Esophagus squamous epithelium (tissue), 5 donors: ENCODE measurements at regions not wholly inside any gene's neighbourhood (a gene's known extent, or its start where the extent isn't known, plus 50 kb on each side); places are given as distances from the start of the nearest gene placed in this dataset.

Experiments
- DNase-seq: peaks from one replicate; lab custom pipeline; 2025; lab: John Stamatoyannopoulos, UW
- H3K27ac ChIP-seq, 4 donors: fragments of 200-600 bp; sonication (generic); one replicate each; pipeline ENCODE4 v1.5.1; 2016 to 2019; ENCODE audit warnings: mild to moderate bottlenecking in 1 of 4
- H3K27me3 ChIP-seq, 4 donors: fragments of 200-600 bp; sonication (generic); 1 replicate in 3 of 4; 2 replicates in 1 of 4; pipeline versions ENCODE4 v1.5.1 to v1.6.0; 2017 to 2021; ENCODE audit warnings: antibody characterized with exemption in 1 of 4
- H3K36me3 ChIP-seq, 3 donors: fragments of 200-600 bp; sonication (generic); one replicate each; pipeline ENCODE4 v1.5.1; 2016 to 2019
- H3K4me1 ChIP-seq, 3 donors: fragments of 200-600 bp; sonication (generic); one replicate each; pipeline ENCODE4 v1.5.1; 2017 to 2019
- H3K4me3 ChIP-seq, 4 donors: fragments of 200-600 bp; sonication (generic); 1 replicate in 3 of 4; 2 replicates in 1 of 4; pipeline ENCODE4 v1.5.1; 2016 to 2019; ENCODE audit warnings: mild to moderate bottlenecking in 2 of 4, moderate library complexity in 1 of 4
- H3K9me3 ChIP-seq, 3 donors: fragments of 200-600 bp; sonication (generic); one replicate each; pipeline ENCODE4 v1.5.1; 2016 to 2019
- POLR2A ChIP-seq, 4 donors: fragments of 450-650 bp; IDR thresholded peaks; one replicate each; pipeline ENCODE4 v1.6.1; 2017; ENCODE audit warnings: antibody characterized with exemption in 4 of 4, mild to moderate bottlenecking in 4 of 4, moderate library complexity in 3 of 4
- WGBS, 2 donors: methylation state at CpG; one replicate each; pipeline ENCODE4 v1.1.5; 2018; 5-methylcytosine and 5-hydroxymethylcytosine counted together
- intact Hi-C: fragments of 100-400 bp; cut with DNase I; formaldehyde crosslinking; loops from one replicate; pipeline ENCODE4 v1.15.0; 2022
- TF ChIP-seq, protein P1 (sequence below), 6 experiments: fragments of 450-650 bp in 4 of 6; fragments of 200-600 bp in 2 of 6; sonication (generic) in 2 of 6; IDR thresholded peaks; one replicate each; pipeline ENCODE4 v1.5.1; 2016 to 2019; ENCODE audit warnings: antibody characterized with exemption in 6 of 6, mild to moderate bottlenecking in 4 of 6, moderate library complexity in 4 of 6
- donor health status: DM: yes; HTN: yes; CAD: no.

DNA sequence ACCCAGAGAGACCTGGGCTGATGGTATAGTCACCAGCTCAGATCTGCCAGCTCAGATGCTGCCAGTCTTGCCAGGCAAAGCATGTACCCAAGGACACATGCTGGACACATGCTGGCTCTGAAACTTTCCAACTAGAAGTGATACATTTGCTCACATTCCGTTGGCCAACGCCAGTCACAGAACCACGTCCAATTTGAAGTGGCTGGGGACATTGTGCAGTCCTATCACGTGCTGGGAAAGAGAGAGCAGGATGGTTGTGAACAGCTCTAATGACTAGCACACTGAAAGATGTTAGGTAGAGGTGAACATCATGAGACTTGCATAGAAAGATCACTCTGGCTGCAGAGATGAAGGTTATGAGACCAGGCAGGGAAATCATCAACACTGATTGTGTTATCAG lies 308.5 kb upstream of the ROPN1 start:
- Histone ChIP-seq H3K27me3 (no peaks in the 10 kb centered on the region), H3K27ac (no peak overlapping the region), H3K9me3 (peaks cover 0 to under 1% (median 0%) of the 10 kb centered on the region in 3 donors), H3K4me3 (no peak overlapping the region), H3K4me1 (peaks cover 0 to 17% (median 0%) of the 10 kb centered on the region in 3 donors), H3K36me3 (no peaks in the 10 kb centered on the region)
- TF ChIP-seq POLR2A (IDR thresholded peaks at IDR 0.05): no peak
- TF ChIP-seq, protein P1, sequence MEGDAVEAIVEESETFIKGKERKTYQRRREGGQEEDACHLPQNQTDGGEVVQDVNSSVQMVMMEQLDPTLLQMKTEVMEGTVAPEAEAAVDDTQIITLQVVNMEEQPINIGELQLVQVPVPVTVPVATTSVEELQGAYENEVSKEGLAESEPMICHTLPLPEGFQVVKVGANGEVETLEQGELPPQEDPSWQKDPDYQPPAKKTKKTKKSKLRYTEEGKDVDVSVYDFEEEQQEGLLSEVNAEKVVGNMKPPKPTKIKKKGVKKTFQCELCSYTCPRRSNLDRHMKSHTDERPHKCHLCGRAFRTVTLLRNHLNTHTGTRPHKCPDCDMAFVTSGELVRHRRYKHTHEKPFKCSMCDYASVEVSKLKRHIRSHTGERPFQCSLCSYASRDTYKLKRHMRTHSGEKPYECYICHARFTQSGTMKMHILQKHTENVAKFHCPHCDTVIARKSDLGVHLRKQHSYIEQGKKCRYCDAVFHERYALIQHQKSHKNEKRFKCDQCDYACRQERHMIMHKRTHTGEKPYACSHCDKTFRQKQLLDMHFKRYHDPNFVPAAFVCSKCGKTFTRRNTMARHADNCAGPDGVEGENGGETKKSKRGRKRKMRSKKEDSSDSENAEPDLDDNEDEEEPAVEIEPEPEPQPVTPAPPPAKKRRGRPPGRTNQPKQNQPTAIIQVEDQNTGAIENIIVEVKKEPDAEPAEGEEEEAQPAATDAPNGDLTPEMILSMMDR (IDR thresholded peaks at IDR 0.05): no peak
- no peak for DNase-seq
- 83 to 89% methylated on average over 2 to 3 of the region's 4 CpGs for WGBS, 2 donors
- intact Hi-C loops: no loop called here

DNA sequence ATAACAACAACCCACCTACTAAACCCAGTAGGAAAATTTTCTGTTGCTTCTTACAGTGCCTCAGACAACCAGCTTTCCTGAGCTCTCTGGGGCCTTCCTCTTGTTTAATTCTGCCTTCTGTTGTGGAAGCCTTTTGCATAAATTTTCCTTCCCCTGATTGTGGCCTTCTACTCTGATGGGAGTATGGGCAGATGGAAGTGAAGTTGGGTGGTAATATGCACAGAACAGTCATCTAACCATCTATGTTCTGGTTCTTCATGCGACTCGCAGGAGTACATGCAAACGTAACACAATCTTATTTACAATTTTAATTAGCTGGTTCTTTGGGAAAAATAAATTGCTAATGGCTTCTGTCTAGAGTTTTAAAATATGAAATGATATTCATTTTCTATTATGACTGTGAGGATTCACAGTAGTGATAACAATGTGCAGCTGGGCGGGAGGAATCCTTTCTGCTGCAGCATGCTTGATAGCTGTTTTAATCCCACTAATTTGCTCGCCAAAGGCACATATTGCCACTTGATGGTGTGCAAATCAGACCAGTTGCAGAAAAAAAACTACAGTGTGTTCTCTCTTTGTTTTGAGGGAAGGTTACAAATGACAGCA lies 311.5 kb upstream of the ROPN1 start:
- intact Hi-C loops: no loop called here
- WGBS, 2 donors: 91% methylated on average over 5 of the region's 5 CpGs
- TF ChIP-seq, protein P1 (IDR thresholded peaks at IDR 0.05): no peak
- no peak for TF ChIP-seq POLR2A (IDR thresholded peaks at IDR 0.05)

DNA sequence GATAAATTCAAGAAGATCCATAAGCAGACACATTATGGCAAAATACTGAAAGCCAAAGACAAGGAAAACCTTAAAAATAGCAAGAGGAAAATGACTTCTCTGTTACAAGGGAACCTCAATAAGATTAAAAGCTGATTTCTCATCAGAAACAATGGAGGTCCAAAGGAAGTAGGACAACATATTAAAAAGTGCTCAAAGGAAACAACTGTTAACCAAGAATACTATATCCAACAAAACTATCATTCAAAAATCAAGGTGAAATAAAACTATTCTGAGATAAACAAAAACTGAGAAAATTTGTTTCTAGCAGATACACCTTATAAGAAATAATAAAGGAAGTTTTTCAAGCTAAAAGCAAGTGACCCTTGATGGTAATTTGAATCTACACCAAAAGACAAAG lies 314.7 kb upstream of the ROPN1 start:
- Histone ChIP-seq H3K36me3 (no peaks in the 10 kb centered on the region), H3K27ac (no peak overlapping the region), H3K4me1 (no peaks in the 10 kb centered on the region), H3K9me3 (peaks cover 0 to 15% (median 7%) of the 10 kb centered on the region in 3 donors), H3K27me3 (no peaks in the 10 kb centered on the region), H3K4me3 (no peak overlapping the region)
- no peak for TF ChIP-seq POLR2A (IDR thresholded peaks at IDR 0.05)
- TF ChIP-seq, protein P1 (IDR thresholded peaks at IDR 0.05): no peak
- no peak for DNase-seq
- intact Hi-C loops: no loop called here

More for the DNA sequence above, 311.5 kb upstream of the ROPN1 start:
- no peak overlapping the region for H3K4me3 ChIP-seq
- H3K27ac ChIP-seq: no peak overlapping the region
- H3K36me3 ChIP-seq: no peaks in the 10 kb centered on the region
- H3K4me1 ChIP-seq: peaks cover 0 to 7% (median 0%) of the 10 kb centered on the region in 3 donors
- peaks cover 0 to 15% (median 7%) of the 10 kb centered on the region in 3 donors for H3K9me3 ChIP-seq
- no peak for DNase-seq
- H3K27me3 ChIP-seq: no peaks in the 10 kb centered on the region

DNA sequence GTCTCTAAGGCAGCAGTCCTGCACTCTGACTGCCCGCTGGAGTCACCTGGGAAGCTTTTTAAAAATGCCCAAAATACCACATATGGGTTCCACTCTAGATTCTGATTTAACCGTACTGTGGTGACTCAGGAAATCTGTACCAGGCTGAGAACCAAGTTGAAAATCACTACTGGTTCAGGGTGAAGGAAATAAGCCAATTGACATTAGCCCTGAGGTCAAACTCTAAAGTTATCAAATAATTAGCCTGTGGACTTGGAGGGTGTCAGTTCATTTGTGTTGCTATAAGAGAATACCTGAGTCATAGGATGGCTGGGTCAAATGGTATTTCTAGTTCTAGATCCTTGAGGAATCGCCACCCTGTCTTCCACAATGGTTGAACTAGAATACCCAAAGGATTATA lies 321.7 kb upstream of the ROPN1 start:
- Histone ChIP-seq H3K9me3 (no peaks in the 10 kb centered on the region), H3K36me3 (no peaks in the 10 kb centered on the region), H3K27me3 (no peaks in the 10 kb centered on the region), H3K4me1 (no peaks in the 10 kb centered on the region), H3K27ac (no peak overlapping the region), H3K4me3 (no peak overlapping the region)
- intact Hi-C loops: no loop called here
- WGBS, 2 donors: 90 to 92% methylated on average over 2 to 3 of the region's 3 CpGs
- TF ChIP-seq, protein P1 (IDR thresholded peaks at IDR 0.05): no peak
- no peak for TF ChIP-seq POLR2A (IDR thresholded peaks at IDR 0.05)
- DNase-seq: no peak

DNA sequence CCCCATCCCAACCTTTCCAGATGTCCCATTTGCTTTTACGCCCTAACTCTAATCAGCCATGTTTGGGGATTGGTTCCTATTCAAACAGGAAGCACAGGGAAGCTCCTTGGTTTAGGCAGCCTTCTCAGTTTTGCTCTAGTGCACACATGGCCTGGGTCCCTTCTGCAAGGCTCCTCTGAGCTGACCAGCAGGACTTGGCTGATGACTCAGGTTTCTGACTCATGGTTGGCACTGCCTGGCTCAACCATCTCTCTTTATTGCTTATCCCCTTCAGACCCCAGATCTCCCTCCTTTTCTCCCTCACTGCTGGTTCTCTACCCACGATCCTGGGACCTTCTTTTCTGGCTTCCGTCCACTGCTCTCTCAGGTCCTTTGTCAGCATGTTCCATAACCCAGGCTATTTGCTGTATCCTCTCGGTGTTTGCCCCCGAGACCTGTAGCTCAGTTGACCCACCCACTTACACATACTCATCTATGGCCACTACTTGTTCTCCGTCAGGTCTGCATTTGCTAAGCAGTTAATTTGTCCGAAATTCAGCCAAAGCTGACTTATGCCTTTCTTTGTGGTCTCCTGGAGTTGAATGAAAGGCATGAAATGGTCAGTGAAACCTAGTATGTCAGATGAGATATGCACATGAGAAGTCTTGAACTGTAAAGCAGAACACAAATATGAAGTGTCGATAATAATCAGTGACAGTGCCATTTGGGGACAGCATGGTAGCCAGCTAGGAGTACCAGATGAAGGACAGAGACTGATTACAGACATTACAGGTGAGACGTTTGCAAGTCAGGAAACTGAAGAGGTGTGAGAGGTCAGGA lies 323.5 kb upstream of the ROPN1 start:
- no peak for DNase-seq
- no peaks in the 10 kb centered on the region for H3K4me1 ChIP-seq
- WGBS, 2 donors: 74 to 76% methylated on average over 9 of the region's 9 CpGs
- no peaks in the 10 kb centered on the region for H3K27me3 ChIP-seq
- no peaks in the 10 kb centered on the region for H3K36me3 ChIP-seq
- H3K4me3 ChIP-seq: no peak overlapping the region
- no peak overlapping the region for H3K27ac ChIP-seq
- TF ChIP-seq POLR2A (IDR thresholded peaks at IDR 0.05): no peak
- TF ChIP-seq, protein P1 (IDR thresholded peaks at IDR 0.05): no peak
- no peaks in the 10 kb centered on the region for H3K9me3 ChIP-seq
- intact Hi-C loops: no loop called here
